ENCODE measurements at regions not wholly inside any gene's neighbourhood (a gene's known extent, or its start where the extent isn't known, plus 50 kb on each side); places are given as distances from the start of the nearest gene placed in this dataset.

GRCh38 chr10:126730856-126731609 lies 60.5 kb upstream of the C10orf90 start:
- TF ChIP-seq POLR2A (IDR thresholded peaks at IDR 0.05; ENCODE audit: extremely low read depth, insufficient read length) (no peak), CTCF (IDR thresholded peaks at IDR 0.05; ENCODE audit: low read depth, low read length) (no peak)

All from NB4 (cell line).